ENCODE measurements at regions not wholly inside any gene's neighbourhood (a gene's known extent, or its start where the extent isn't known, plus 50 kb on each side); places are given as distances from the start of the nearest gene placed in this dataset.

GRCh38 chr10:46220872-46221538 is 65.8 kb upstream of the ANTXRL start (continued):
- TF ChIP-seq RBM14 (IDR thresholded peaks at IDR 0.05; ENCODE audit: borderline replicate concordance, insufficient read depth, low read depth, low read length) (no peak), HDGF (IDR thresholded peaks at IDR 0.05) (no peak), RAD21 (CRISPR knock-in tag; conservative IDR thresholded peaks at IDR 0.05 in 1 of 2, IDR thresholded peaks at IDR 0.05 in 1 of 2) (peak in 1 of 2 experiments; percentile 32; a peak in 2 of 4 replicates), SMARCA5 (IDR thresholded peaks at IDR 0.05) (no peak), SMC3 (conservative IDR thresholded peaks at IDR 0.05; ENCODE audit: insufficient read depth, low read depth, low read length) (peak; percentile 36; the same call in 1 of the 2 replicates), CTCFL (IDR thresholded peaks at IDR 0.05; ENCODE audit: borderline replicate concordance, insufficient read depth, low read depth, low read length, poor library complexity, severe bottlenecking) (peak; percentile 46), CHD7 (IDR thresholded peaks at IDR 0.05; ENCODE audit: low read depth, low read length) (no peak), SFPQ (IDR thresholded peaks at IDR 0.05; ENCODE audit: low read depth, low read length) (no peak), HDAC2 (IDR thresholded peaks at IDR 0.05) (no peak)
- TF ChIP-seq, protein P1, sequence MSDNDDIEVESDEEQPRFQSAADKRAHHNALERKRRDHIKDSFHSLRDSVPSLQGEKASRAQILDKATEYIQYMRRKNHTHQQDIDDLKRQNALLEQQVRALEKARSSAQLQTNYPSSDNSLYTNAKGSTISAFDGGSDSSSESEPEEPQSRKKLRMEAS (CRISPR knock-in tag; IDR thresholded peaks at IDR 0.05), result peak; percentile 30

Measured in K562 (cell line).